WTC11 (cell line): ENCODE measurements at regions not wholly inside any gene's neighbourhood (a gene's known extent, or its start where the extent isn't known, plus 50 kb on each side); places are given as distances from the start of the nearest gene placed in this dataset.

Source experiments
- ATAC-seq: fragments of 200-7000 bp; cut with Tn5 transposase; 2 replicates; pipeline ENCODE4 v1.10.0; 2021; ENCODE audit warnings: mild to moderate bottlenecking, moderate library complexity
- CTCF ChIA-PET: fragments of 300-600 bp; sonication (Branson Sonifier 250); formaldehyde crosslinking; loops from one replicate; lab custom pipeline; 2021; ENCODE audit warnings: antibody characterized with exemption; lab: Charles Lee
- POLR2A ChIA-PET: fragments of 350-600 bp; sonication (Branson Sonifier 250); formaldehyde crosslinking; loops from one replicate; lab custom pipeline; 2021; ENCODE audit warnings: antibody characterized with exemption; lab: Charles Lee
- DNase-seq: peaks from one replicate; pipeline ENCODE4 v3.0.0; 2021; ENCODE audit warnings: low spot score
- H3K27ac Mint-ChIP-seq: 2 replicates; pipeline ENCODE4 v1.8.0; 2021; ENCODE audit warnings: mixed read lengths
- H3K27me3 Mint-ChIP-seq: 2 replicates; pipeline ENCODE4 v1.8.0; 2021; ENCODE audit warnings: low read depth, mild to moderate bottlenecking, moderate library complexity, mixed read lengths
- H3K36me3 Mint-ChIP-seq: 2 replicates; pipeline ENCODE4 v1.8.0; 2021; ENCODE audit warnings: mixed read lengths
- H3K4me1 Mint-ChIP-seq: 2 replicates; pipeline ENCODE4 v1.8.0; 2022; ENCODE audit warnings: mixed read lengths
- H3K4me3 Mint-ChIP-seq: 2 replicates; pipeline ENCODE4 v1.8.0; 2021; ENCODE audit warnings: mild to moderate bottlenecking, moderate library complexity, mixed read lengths
- H3K9me3 Mint-ChIP-seq: 2 replicates; pipeline ENCODE4 v1.8.0; 2021; ENCODE audit warnings: mixed read lengths
- AR ChIP-seq: fragments of 250-450 bp; sonication (Bioruptor Pico); IDR thresholded peaks from 2 replicates; pipeline ENCODE4 v1.9.0; 2021; ENCODE audit warnings: mild to moderate bottlenecking
- ARID4B ChIP-seq: sonication (generic); formaldehyde crosslinking; IDR thresholded peaks from 2 replicates; pipeline ENCODE4 v1.8.0; 2023; ENCODE audit warnings: missing genetic modification reagents, mild to moderate bottlenecking, borderline replicate concordance
- CBFB ChIP-seq: sonication (generic); formaldehyde crosslinking; IDR thresholded peaks from 2 replicates; pipeline ENCODE4 v1.8.1; 2022; ENCODE audit warnings: mild to moderate bottlenecking, low read depth, missing genetic modification reagents
- E2F4 ChIP-seq: sonication (generic); formaldehyde crosslinking; IDR thresholded peaks from 2 replicates; pipeline ENCODE4 v1.8.1; 2022; ENCODE audit warnings: low read depth, mild to moderate bottlenecking, moderate library complexity, missing genetic modification reagents, borderline replicate concordance
- E2F5 ChIP-seq: sonication (generic); formaldehyde crosslinking; IDR thresholded peaks from 2 replicates; pipeline ENCODE4 v1.8.1; 2022; ENCODE audit warnings: mild to moderate bottlenecking, moderate library complexity, missing genetic modification reagents
- ELF4 ChIP-seq: sonication (generic); formaldehyde crosslinking; IDR thresholded peaks from 2 replicates; pipeline ENCODE4 v1.8.1; 2022; ENCODE audit warnings: low read depth, mild to moderate bottlenecking, moderate library complexity, missing genetic modification reagents
- GRHL2 ChIP-seq: fragments of 250-450 bp; sonication (Bioruptor Pico); IDR thresholded peaks from 2 replicates; pipeline ENCODE4 v1.8.0; 2022; ENCODE audit warnings: mild to moderate bottlenecking, moderate library complexity; ENCODE audit not compliant: insufficient replicate concordance, severe bottlenecking
- NR1H2 ChIP-seq: sonication (generic); formaldehyde crosslinking; IDR thresholded peaks from 2 replicates; pipeline ENCODE4 v1.9.0; 2021; ENCODE audit warnings: mild to moderate bottlenecking, moderate library complexity, missing genetic modification reagents
- SMAD4 ChIP-seq: sonication (generic); formaldehyde crosslinking; IDR thresholded peaks from 2 replicates; pipeline ENCODE4 v1.8.0; 2022; ENCODE audit warnings: mild to moderate bottlenecking, missing genetic modification reagents
- STAT6 ChIP-seq: sonication (generic); formaldehyde crosslinking; conservative IDR thresholded peaks from 2 replicates; pipeline ENCODE4 v1.8.1; 2023; ENCODE audit warnings: mild to moderate bottlenecking, low read depth, missing genetic modification reagents, moderate library complexity
- TCF7 ChIP-seq: sonication (generic); formaldehyde crosslinking; IDR thresholded peaks from 2 replicates; pipeline ENCODE4 v1.8.0; 2022; ENCODE audit warnings: mild to moderate bottlenecking, low read depth, missing genetic modification reagents, moderate library complexity
- USF1 ChIP-seq: sonication (generic); formaldehyde crosslinking; IDR thresholded peaks from 2 replicates; pipeline ENCODE4 v1.8.0; 2022; ENCODE audit warnings: mild to moderate bottlenecking, missing genetic modification reagents
- ZNF219 ChIP-seq: sonication (generic); formaldehyde crosslinking; IDR thresholded peaks from 2 replicates; pipeline ENCODE4 v1.8.0; 2023; ENCODE audit warnings: missing genetic modification reagents, mild to moderate bottlenecking, borderline replicate concordance
- ZNF317 ChIP-seq: sonication (generic); formaldehyde crosslinking; IDR thresholded peaks from 2 replicates; pipeline ENCODE4 v1.8.1; 2023; ENCODE audit warnings: low read depth, mild to moderate bottlenecking, moderate library complexity, missing genetic modification reagents, borderline replicate concordance
- ZNF396 ChIP-seq: fragments of 250-450 bp; sonication (Bioruptor Pico); IDR thresholded peaks from 2 replicates; pipeline ENCODE4 v1.8.0; 2021; ENCODE audit warnings: mild to moderate bottlenecking, moderate library complexity, borderline replicate concordance

GRCh38 chr10:70976063-70976695, 87.8 kb upstream of the PCBD1 start:
- no peak for ATAC-seq
- no peak for DNase-seq
- CTCF ChIA-PET: interaction anchor here (0.7 kb wide), 1 partner anchor 417 kb away, joined by 3 read pairs; no protein-coding TSS in a partner anchor
- peaks cover 3% of the 10 kb centered on the region for H3K4me1 Mint-ChIP-seq
- no peak for TF ChIP-seq E2F4 (CRISPR knock-in tag)
- TF ChIP-seq, all 79 proteins: peak for 0
- Mint-ChIP-seq H3K27me3 (peaks cover 6% of the 10 kb centered on the region), H3K36me3 (peaks cover 17% of the 10 kb centered on the region), H3K9me3 (peaks cover 22% of the 10 kb centered on the region), H3K4me3 (no peak overlapping the region), H3K27ac (no peak overlapping the region)
- POLR2A ChIA-PET: no interaction called here

- Mint-ChIP-seq H3K36me3 (peaks cover 3% of the 10 kb centered on the region), H3K9me3 (peaks cover 8% of the 10 kb centered on the region), H3K27me3 (peaks cover 6% of the 10 kb centered on the region), H3K4me1 (0 out of 2 replicates have a peak, but pooled peaks cover 2% of the 10 kb centered on the region)
- DNase-seq: no peak
- no peak for TF ChIP-seq E2F5 (CRISPR knock-in tag)
- TF ChIP-seq SMAD4: no peak
- no peak for TF ChIP-seq ZNF317 (CRISPR knock-in tag)
- TF ChIP-seq AR: no peak
- no peak for TF ChIP-seq NR1H2 (CRISPR knock-in tag)
- no peak for TF ChIP-seq ZNF396 (CRISPR knock-in tag)
- TF ChIP-seq STAT6 (CRISPR knock-in tag): no peak
- TF ChIP-seq ELF4 (CRISPR knock-in tag): no peak
- no peak for TF ChIP-seq USF1 (CRISPR knock-in tag)
- no peak for TF ChIP-seq ZNF219 (CRISPR knock-in tag)
- TF ChIP-seq CBFB (CRISPR knock-in tag): no peak
- no peak for TF ChIP-seq ARID4B (CRISPR knock-in tag)
- no peak for TF ChIP-seq GRHL2 (CRISPR knock-in tag)
- TF ChIP-seq TCF7 (CRISPR knock-in tag): no peak
- TF ChIP-seq, all 79 proteins: peak for 0
- no peak overlapping the region for H3K27ac Mint-ChIP-seq
- CTCF ChIA-PET: no interaction called here
- H3K4me3 Mint-ChIP-seq: no peak overlapping the region
- POLR2A ChIA-PET: no interaction called here
- no peak for ATAC-seq
These were observed 89.3 kb upstream of the PCBD1 start for GRCh38 chr10:70977625-70978024.
